Activated T-cell treated with anti-CD3 and anti-CD28 coated beads, Interleukin-2, amount 50 U/mL, for 72 hours (primary cell): ENCODE measurements at regions not wholly inside any gene's neighbourhood (a gene's known extent, or its start where the extent isn't known, plus 50 kb on each side); places are given as distances from the start of the nearest gene placed in this dataset.
"Not testable (repeated sequence)": the region's sequence is repeated elsewhere in the genome, so short reads cannot be mapped to it uniquely, and the experiment has no call there.

Source experiments
- ATAC-seq, 2 donors: fragments of 150-1000 bp; cut with Tn5 transposase; replicated peaks in 1 of 2; 2 replicates each; pipeline ENCODE4 v1.10.0; 2021; ENCODE audit warnings: moderate library complexity in 2 of 2, mild to moderate bottlenecking in 1 of 2
- DNase-seq, 2 donors: peaks; one replicate each; pipeline ENCODE4 v3.0.0; 2021 to 2022; ENCODE audit warnings: mixed read lengths in 1 of 2
- H3K27ac Mint-ChIP-seq: one replicate; pipeline ENCODE4 v1.8.0; 2022; ENCODE audit warnings: mild to moderate bottlenecking, moderate library complexity, mixed read lengths
- H3K27me3 Mint-ChIP-seq: one replicate; pipeline ENCODE4 v1.8.0; 2022; ENCODE audit warnings: low read depth, mixed read lengths
- H3K36me3 Mint-ChIP-seq, 2 donors: one replicate each; pipeline ENCODE4 v1.8.0; 2022; ENCODE audit warnings: mixed read lengths in 2 of 2, mild to moderate bottlenecking in 1 of 2; ENCODE audit not compliant: insufficient read depth in 2 of 2
- H3K4me1 Mint-ChIP-seq: one replicate; pipeline ENCODE4 v1.8.0; 2022; ENCODE audit warnings: low read depth, mixed read lengths
- H3K4me3 Mint-ChIP-seq, 2 donors: one replicate each; pipeline ENCODE4 v1.8.0; 2022; ENCODE audit warnings: mild to moderate bottlenecking in 2 of 2, mixed read lengths in 2 of 2, moderate library complexity in 2 of 2
- H3K9me3 Mint-ChIP-seq, 2 donors: one replicate each; pipeline ENCODE4 v1.8.0; 2022; ENCODE audit warnings: mixed read lengths in 2 of 2

- Mint-ChIP-seq H3K9me3 (peaks cover 0 to 2% of the 10 kb centered on the region in 2 donors), H3K4me1 (no peaks in the 10 kb centered on the region), H3K36me3 (no peaks in the 10 kb centered on the region), H3K27ac (no peak overlapping the region), H3K27me3 (no peaks in the 10 kb centered on the region), H3K4me3 (no peak overlapping the region)
- ATAC-seq = no peak
- no peak for DNase-seq
Measured at GRCh38 chr4:132299841-132300240, 849.3 kb upstream of the PCDH10 start.

GRCh38 chr4:132312521-132312920 lies 836.6 kb upstream of the PCDH10 start:
- no peaks in the 10 kb centered on the region for H3K36me3 Mint-ChIP-seq
- no peaks in the 10 kb centered on the region for H3K27me3 Mint-ChIP-seq
- ATAC-seq = no peak
- peaks cover 0 to 1% of the 10 kb centered on the region in 2 donors for H3K9me3 Mint-ChIP-seq
- no peaks in the 10 kb centered on the region for H3K4me1 Mint-ChIP-seq
- H3K4me3 Mint-ChIP-seq = no peak overlapping the region
- DNase-seq = no peak
- H3K27ac Mint-ChIP-seq = no peak overlapping the region

GRCh38 chr4:132313852-132314251 lies 835.2 kb upstream of the PCDH10 start:
- no peak overlapping the region for H3K27ac Mint-ChIP-seq

GRCh38 chr4:132316738-132317137 lies 832.4 kb upstream of the PCDH10 start:
- no peak overlapping the region for H3K27ac Mint-ChIP-seq
- ATAC-seq (no peak), DNase-seq (no peak)
- peaks cover 0 to 2% of the 10 kb centered on the region in 2 donors for H3K36me3 Mint-ChIP-seq
- no peaks in the 10 kb centered on the region for H3K27me3 Mint-ChIP-seq
- peaks cover 1 to 3% of the 10 kb centered on the region in 2 donors for H3K9me3 Mint-ChIP-seq
- no peaks in the 10 kb centered on the region for H3K4me1 Mint-ChIP-seq
- H3K4me3 Mint-ChIP-seq = no peak overlapping the region

More at GRCh38 chr4:132313852-132314251, 835.2 kb upstream of the PCDH10 start:
- H3K4me3 Mint-ChIP-seq = no peak overlapping the region
- no peaks in the 10 kb centered on the region for H3K27me3 Mint-ChIP-seq
- H3K4me1 Mint-ChIP-seq = no peaks in the 10 kb centered on the region
- peaks cover 0 to 1% of the 10 kb centered on the region in 2 donors for H3K9me3 Mint-ChIP-seq
- no peak for ATAC-seq
- DNase-seq = no peak
- H3K36me3 Mint-ChIP-seq = no peaks in the 10 kb centered on the region

- no peak overlapping the region for H3K27ac Mint-ChIP-seq
- no peaks in the 10 kb centered on the region for H3K4me1 Mint-ChIP-seq
- DNase-seq = no peak
- no peaks in the 10 kb centered on the region for H3K27me3 Mint-ChIP-seq
- ATAC-seq = no peak
- no peak overlapping the region for H3K4me3 Mint-ChIP-seq
- peaks cover 0 to 2% of the 10 kb centered on the region in 2 donors for H3K36me3 Mint-ChIP-seq
- H3K9me3 Mint-ChIP-seq = peaks cover 1 to 3% of the 10 kb centered on the region in 2 donors
Measured at GRCh38 chr4:132317923-132318322, 831.2 kb upstream of the PCDH10 start.

GRCh38 chr4:132328761-132329160 lies 820.3 kb upstream of the PCDH10 start:
- Mint-ChIP-seq H3K27me3 (no peaks in the 10 kb centered on the region), H3K4me1 (no peaks in the 10 kb centered on the region), H3K9me3 (peaks cover 0 to 2% of the 10 kb centered on the region in 2 donors), H3K4me3 (no peak overlapping the region), H3K27ac (no peak overlapping the region), H3K36me3 (no peaks in the 10 kb centered on the region)
- ATAC-seq = no peak
- no peak for DNase-seq

- Mint-ChIP-seq H3K27ac (no peak overlapping the region), H3K36me3 (no peaks in the 10 kb centered on the region), H3K4me3 (no peak overlapping the region), H3K27me3 (no peaks in the 10 kb centered on the region), H3K4me1 (no peaks in the 10 kb centered on the region), H3K9me3 (peaks cover 1 to 2% of the 10 kb centered on the region in 2 donors)
- DNase-seq (no peak), ATAC-seq (no peak)
Measured at GRCh38 chr4:132330994-132331393, 818.1 kb upstream of the PCDH10 start.

GRCh38 chr4:132332932-132333723 lies 816.0 kb upstream of the PCDH10 start:
- no peak for ATAC-seq

GRCh38 chr4:132333724-132334047 lies 815.4 kb upstream of the PCDH10 start:
- DNase-seq = no peak
- no peaks in the 10 kb centered on the region for H3K4me1 Mint-ChIP-seq
- H3K27ac Mint-ChIP-seq = no peak overlapping the region
- no peaks in the 10 kb centered on the region for H3K36me3 Mint-ChIP-seq
- no peak overlapping the region for H3K4me3 Mint-ChIP-seq
- no peak for ATAC-seq
- H3K9me3 Mint-ChIP-seq = peaks cover 1 to 2% of the 10 kb centered on the region in 2 donors
- H3K27me3 Mint-ChIP-seq = no peaks in the 10 kb centered on the region

More at GRCh38 chr4:132332932-132333723, 816.0 kb upstream of the PCDH10 start:
- no peak for DNase-seq
- Mint-ChIP-seq H3K27me3 (no peaks in the 10 kb centered on the region), H3K9me3 (peaks cover 1 to 2% of the 10 kb centered on the region in 2 donors), H3K4me1 (no peaks in the 10 kb centered on the region), H3K36me3 (no peaks in the 10 kb centered on the region), H3K27ac (no peak overlapping the region), H3K4me3 (no peak overlapping the region)

GRCh38 chr4:132334081-132334480 lies 815.0 kb upstream of the PCDH10 start:
- Mint-ChIP-seq H3K36me3 (no peaks in the 10 kb centered on the region), H3K9me3 (peaks cover 1 to 2% of the 10 kb centered on the region in 2 donors), H3K4me1 (no peaks in the 10 kb centered on the region), H3K4me3 (no peak overlapping the region), H3K27ac (no peak overlapping the region), H3K27me3 (no peaks in the 10 kb centered on the region)
- ATAC-seq (no peak), DNase-seq (no peak)

GRCh38 chr4:132344924-132345828 lies 803.9 kb upstream of the PCDH10 start:
- peaks cover 2 to 5% of the 10 kb centered on the region in 2 donors for H3K9me3 Mint-ChIP-seq
- H3K4me1 Mint-ChIP-seq = no peaks in the 10 kb centered on the region
- H3K27me3 Mint-ChIP-seq = no peaks in the 10 kb centered on the region
- H3K4me3 Mint-ChIP-seq = no peak overlapping the region
- peaks cover 0 to 2% of the 10 kb centered on the region in 2 donors for H3K36me3 Mint-ChIP-seq
- H3K27ac Mint-ChIP-seq = no peak overlapping the region
- ATAC-seq (no peak), DNase-seq (no peak)

- no peaks in the 10 kb centered on the region for H3K27me3 Mint-ChIP-seq
- H3K36me3 Mint-ChIP-seq = no peaks in the 10 kb centered on the region
- peaks cover 2 to 5% of the 10 kb centered on the region in 2 donors for H3K9me3 Mint-ChIP-seq
- DNase-seq (no peak), ATAC-seq (no peak)
- no peak overlapping the region for H3K27ac Mint-ChIP-seq
- no peaks in the 10 kb centered on the region for H3K4me1 Mint-ChIP-seq
- H3K4me3 Mint-ChIP-seq = no peak overlapping the region
Measured at GRCh38 chr4:132346016-132346415, 803.1 kb upstream of the PCDH10 start.

GRCh38 chr4:132351606-132352005 lies 797.5 kb upstream of the PCDH10 start:
- H3K9me3 Mint-ChIP-seq, ATAC-seq, H3K4me3 Mint-ChIP-seq, DNase-seq, H3K27me3 Mint-ChIP-seq, H3K27ac Mint-ChIP-seq, H3K4me1 Mint-ChIP-seq, H3K36me3 Mint-ChIP-seq: not testable (repeated sequence)
